ENCODE measurements at regions not wholly inside any gene's neighbourhood (a gene's known extent, or its start where the extent isn't known, plus 50 kb on each side); places are given as distances from the start of the nearest gene placed in this dataset.

- TF ChIP-seq CTCF (IDR thresholded peaks at IDR 0.05; ENCODE audit: insufficient read depth, low read length, poor library complexity, severe bottlenecking), result no peak
- Histone ChIP-seq H3K4me3 (ENCODE audit: low read depth, low read length) (no peak overlapping the region), H3K27me3 (ENCODE audit: control insufficient read depth, insufficient read depth, low read length) (no peaks in the 10 kb centered on the region), H3K36me3 (ENCODE audit: control insufficient read depth, insufficient read depth, low read length) (no peaks in the 10 kb centered on the region)
- DNase-seq (ENCODE audit: low read depth), result no peak
These were observed 104.6 kb upstream of the GRID2 start for GRCh38 chr4:92199135-92199534.

- Histone ChIP-seq H3K4me3 (ENCODE audit: low read depth, low read length) (no peak overlapping the region), H3K27me3 (ENCODE audit: control insufficient read depth, insufficient read depth, low read length) (no peaks in the 10 kb centered on the region), H3K36me3 (ENCODE audit: control insufficient read depth, insufficient read depth, low read length) (no peaks in the 10 kb centered on the region)
- no peak for TF ChIP-seq CTCF (IDR thresholded peaks at IDR 0.05; ENCODE audit: insufficient read depth, low read length, poor library complexity, severe bottlenecking)
- DNase-seq (ENCODE audit: low read depth), result no peak
These were observed 92.9 kb upstream of the GRID2 start for GRCh38 chr4:92210906-92211305.

- TF ChIP-seq CTCF (IDR thresholded peaks at IDR 0.05; ENCODE audit: insufficient read depth, low read length, poor library complexity, severe bottlenecking), result no peak
- Histone ChIP-seq H3K27me3 (ENCODE audit: control insufficient read depth, insufficient read depth, low read length) (no peaks in the 10 kb centered on the region), H3K36me3 (ENCODE audit: control insufficient read depth, insufficient read depth, low read length) (no peaks in the 10 kb centered on the region), H3K4me3 (ENCODE audit: low read depth, low read length) (no peak overlapping the region)
- no peak for DNase-seq (ENCODE audit: low read depth)
These were observed 88.3 kb upstream of the GRID2 start for GRCh38 chr4:92215476-92215875.

- H3K4me3 ChIP-seq (ENCODE audit: low read depth, low read length), result no peak overlapping the region
- TF ChIP-seq CTCF (IDR thresholded peaks at IDR 0.05; ENCODE audit: insufficient read depth, low read length, poor library complexity, severe bottlenecking), result no peak
- DNase-seq (ENCODE audit: low read depth), result no peak
These were observed 72.3 kb upstream of the GRID2 start for GRCh38 chr4:92231511-92231910.

GRCh38 chr4:92232566-92232965 is 71.2 kb upstream of the GRID2 start:
- no peaks in the 10 kb centered on the region for H3K27me3 ChIP-seq (ENCODE audit: control insufficient read depth, insufficient read depth, low read length)
- no peaks in the 10 kb centered on the region for H3K36me3 ChIP-seq (ENCODE audit: control insufficient read depth, insufficient read depth, low read length)
- no peak for TF ChIP-seq CTCF (IDR thresholded peaks at IDR 0.05; ENCODE audit: insufficient read depth, low read length, poor library complexity, severe bottlenecking)
- no peak for DNase-seq (ENCODE audit: low read depth)
- H3K4me3 ChIP-seq (ENCODE audit: low read depth, low read length), result no peak overlapping the region

More at GRCh38 chr4:92231511-92231910, 72.3 kb upstream of the GRID2 start:
- Histone ChIP-seq H3K36me3 (ENCODE audit: control insufficient read depth, insufficient read depth, low read length) (no peaks in the 10 kb centered on the region), H3K27me3 (ENCODE audit: control insufficient read depth, insufficient read depth, low read length) (no peaks in the 10 kb centered on the region)

GRCh38 chr4:92234393-92235176 is 69.2 kb upstream of the GRID2 start:
- H3K4me3 ChIP-seq (ENCODE audit: low read depth, low read length), result no peak overlapping the region
- no peaks in the 10 kb centered on the region for H3K36me3 ChIP-seq (ENCODE audit: control insufficient read depth, insufficient read depth, low read length)
- H3K27me3 ChIP-seq (ENCODE audit: control insufficient read depth, insufficient read depth, low read length), result no peaks in the 10 kb centered on the region
- peak; percentile 87 for DNase-seq (ENCODE audit: low read depth)
- TF ChIP-seq CTCF (IDR thresholded peaks at IDR 0.05; ENCODE audit: insufficient read depth, low read length, poor library complexity, severe bottlenecking), result no peak

All from kidney epithelial cell (primary cell).